ENCODE measurements at regions not wholly inside any gene's neighbourhood (a gene's known extent, or its start where the extent isn't known, plus 50 kb on each side); places are given as distances from the start of the nearest gene placed in this dataset.

- H3K27ac Mint-ChIP-seq: no peak overlapping the region
- no peaks in the 10 kb centered on the region for H3K36me3 Mint-ChIP-seq
- DNase-seq (ENCODE audit: low spot score in 2 of 2): no peak
- no peak for ATAC-seq
- H3K9me3 Mint-ChIP-seq: peaks cover 11 to 22% of the 10 kb centered on the region in 2 donors
Measured at GRCh38 chr4:24158031-24158430, 268.2 kb upstream of the PPARGC1A start.

- no peak for ATAC-seq
Measured at GRCh38 chr4:24150034-24150433, 260.2 kb upstream of the PPARGC1A start.

GRCh38 chr4:24146127-24146526, 256.3 kb upstream of the PPARGC1A start:
- no peaks in the 10 kb centered on the region for H3K9me3 Mint-ChIP-seq
- H3K36me3 Mint-ChIP-seq: no peaks in the 10 kb centered on the region
- DNase-seq (ENCODE audit: low spot score in 2 of 2) (no peak), ATAC-seq (no peak)
- no peak overlapping the region for H3K27ac Mint-ChIP-seq

More at GRCh38 chr4:24150034-24150433, 260.2 kb upstream of the PPARGC1A start:
- H3K27ac Mint-ChIP-seq: no peak overlapping the region
- no peaks in the 10 kb centered on the region for H3K36me3 Mint-ChIP-seq
- no peaks in the 10 kb centered on the region for H3K9me3 Mint-ChIP-seq
- DNase-seq (ENCODE audit: low spot score in 2 of 2): no peak

GRCh38 chr4:24145591-24145990, 255.7 kb upstream of the PPARGC1A start:
- ATAC-seq: no peak
- DNase-seq (ENCODE audit: low spot score in 2 of 2): no peak
- Mint-ChIP-seq H3K36me3 (no peaks in the 10 kb centered on the region), H3K27ac (no peak overlapping the region), H3K9me3 (no peaks in the 10 kb centered on the region)

- DNase-seq (ENCODE audit: low spot score in 2 of 2) (no peak), ATAC-seq (no peak)
- no peaks in the 10 kb centered on the region for H3K9me3 Mint-ChIP-seq
- H3K27ac Mint-ChIP-seq: no peak overlapping the region
- H3K36me3 Mint-ChIP-seq: no peaks in the 10 kb centered on the region
Measured at GRCh38 chr4:24144381-24144780, 254.5 kb upstream of the PPARGC1A start.

DNA sequence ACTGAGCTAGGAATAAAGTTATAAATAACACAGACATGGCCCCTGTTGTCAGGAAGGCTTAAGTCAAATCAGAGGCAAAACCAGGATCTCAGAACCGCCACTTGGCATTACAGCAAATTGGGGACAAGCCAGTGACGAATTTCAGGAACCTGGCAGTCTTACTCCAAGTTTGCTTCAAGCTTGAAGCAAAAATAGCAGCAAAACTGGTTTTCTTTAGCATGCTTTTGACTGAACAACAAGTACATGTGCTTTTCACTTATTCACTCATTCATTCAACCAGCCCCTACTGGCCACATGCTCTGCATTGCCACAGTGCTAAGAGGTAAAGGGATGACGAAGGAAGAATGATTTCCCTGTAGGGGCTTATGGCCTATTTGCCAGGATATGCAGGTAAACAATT, 253.9 kb upstream of the PPARGC1A start:
- Mint-ChIP-seq H3K9me3 (no peaks in the 10 kb centered on the region), H3K36me3 (no peaks in the 10 kb centered on the region), H3K27ac (no peak overlapping the region)
- DNase-seq (ENCODE audit: low spot score in 2 of 2): no peak
- no peak for ATAC-seq

GRCh38 chr4:24141836-24142235, 252.0 kb upstream of the PPARGC1A start:
- no peak overlapping the region for H3K27ac Mint-ChIP-seq
- ATAC-seq (no peak), DNase-seq (ENCODE audit: low spot score in 2 of 2) (no peak)
- H3K9me3 Mint-ChIP-seq: no peaks in the 10 kb centered on the region
- H3K36me3 Mint-ChIP-seq: no peaks in the 10 kb centered on the region

DNA sequence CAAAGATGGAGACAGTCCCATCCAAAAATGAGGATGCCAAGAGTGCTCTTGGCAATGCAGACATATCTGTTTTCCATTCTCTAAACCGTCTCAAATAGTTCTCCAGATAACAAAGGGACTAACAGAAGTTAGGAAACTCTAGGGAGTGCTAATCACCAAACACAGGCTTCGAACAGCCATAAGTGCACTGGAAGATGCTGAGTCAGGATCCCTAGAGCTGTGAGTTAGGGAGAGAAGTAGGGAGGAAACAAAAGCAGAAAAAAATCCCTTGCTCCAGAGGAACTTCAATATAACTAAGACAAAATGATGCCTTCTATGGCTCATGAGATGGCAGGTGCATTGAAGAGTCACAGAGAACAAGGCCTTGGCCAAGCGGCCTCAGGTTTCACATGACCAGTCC, 251.0 kb upstream of the PPARGC1A start:
- H3K9me3 Mint-ChIP-seq: no peaks in the 10 kb centered on the region
- H3K27ac Mint-ChIP-seq: no peak overlapping the region
- ATAC-seq (no peak), DNase-seq (ENCODE audit: low spot score in 2 of 2) (no peak)
- H3K36me3 Mint-ChIP-seq: no peaks in the 10 kb centered on the region

GRCh38 chr4:24137671-24138601, 248.1 kb upstream of the PPARGC1A start:
- ATAC-seq (no peak), DNase-seq (ENCODE audit: low spot score in 2 of 2) (no peak)
- Mint-ChIP-seq H3K27ac (no peak overlapping the region), H3K36me3 (no peaks in the 10 kb centered on the region), H3K9me3 (no peaks in the 10 kb centered on the region)

DNA sequence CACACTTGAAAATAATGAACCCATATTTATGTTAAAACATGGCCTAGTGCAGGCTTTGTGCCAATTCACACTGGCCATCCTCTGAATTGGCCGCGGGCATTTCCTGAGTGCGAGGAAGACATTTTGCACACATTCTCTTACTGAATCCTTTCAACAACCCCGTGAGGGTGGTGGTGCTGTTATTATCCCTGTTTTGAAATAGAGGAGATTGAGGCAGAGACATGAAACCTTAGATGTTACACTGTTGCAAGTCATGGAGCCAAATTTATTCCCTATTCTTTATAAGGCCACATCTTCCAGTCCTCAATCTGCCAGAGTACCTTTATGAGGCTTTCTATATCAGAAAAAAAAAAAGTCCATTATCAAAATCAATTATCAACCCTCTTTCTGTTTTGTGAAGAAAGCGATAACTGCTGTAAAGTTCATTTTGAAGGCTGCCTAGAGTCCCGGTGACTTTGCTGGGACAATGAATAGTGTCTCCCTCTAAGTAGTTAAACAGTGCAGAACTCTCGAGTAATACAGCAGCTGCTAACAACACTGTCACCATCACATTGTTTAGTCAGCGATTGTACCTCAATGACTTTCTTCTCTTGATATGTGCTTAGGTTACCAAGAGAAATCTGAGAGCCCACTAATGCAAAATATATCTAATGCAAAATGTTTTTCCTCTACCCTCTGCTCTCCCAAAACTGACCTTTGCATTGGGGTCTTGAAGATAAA, 242.3 kb upstream of the PPARGC1A start:
- H3K9me3 Mint-ChIP-seq: peaks cover 0 to 11% of the 10 kb centered on the region in 2 donors
- H3K36me3 Mint-ChIP-seq: no peaks in the 10 kb centered on the region
- no peak overlapping the region for H3K27ac Mint-ChIP-seq
- ATAC-seq: no peak
- no peak for DNase-seq (ENCODE audit: low spot score in 2 of 2)

- ATAC-seq (no peak), DNase-seq (ENCODE audit: low spot score in 2 of 2) (no peak)
- Mint-ChIP-seq H3K36me3 (no peaks in the 10 kb centered on the region), H3K27ac (no peak overlapping the region), H3K9me3 (peaks cover 0 to 11% of the 10 kb centered on the region in 2 donors)
Measured at GRCh38 chr4:24130637-24131036, 240.8 kb upstream of the PPARGC1A start.

- no peak for DNase-seq (ENCODE audit: low spot score in 2 of 2)
- Mint-ChIP-seq H3K9me3 (peaks cover 0 to 17% of the 10 kb centered on the region in 2 donors), H3K27ac (no peak overlapping the region), H3K36me3 (no peaks in the 10 kb centered on the region)
- ATAC-seq: no peak
Measured at GRCh38 chr4:24126776-24127175, 236.9 kb upstream of the PPARGC1A start.

DNA sequence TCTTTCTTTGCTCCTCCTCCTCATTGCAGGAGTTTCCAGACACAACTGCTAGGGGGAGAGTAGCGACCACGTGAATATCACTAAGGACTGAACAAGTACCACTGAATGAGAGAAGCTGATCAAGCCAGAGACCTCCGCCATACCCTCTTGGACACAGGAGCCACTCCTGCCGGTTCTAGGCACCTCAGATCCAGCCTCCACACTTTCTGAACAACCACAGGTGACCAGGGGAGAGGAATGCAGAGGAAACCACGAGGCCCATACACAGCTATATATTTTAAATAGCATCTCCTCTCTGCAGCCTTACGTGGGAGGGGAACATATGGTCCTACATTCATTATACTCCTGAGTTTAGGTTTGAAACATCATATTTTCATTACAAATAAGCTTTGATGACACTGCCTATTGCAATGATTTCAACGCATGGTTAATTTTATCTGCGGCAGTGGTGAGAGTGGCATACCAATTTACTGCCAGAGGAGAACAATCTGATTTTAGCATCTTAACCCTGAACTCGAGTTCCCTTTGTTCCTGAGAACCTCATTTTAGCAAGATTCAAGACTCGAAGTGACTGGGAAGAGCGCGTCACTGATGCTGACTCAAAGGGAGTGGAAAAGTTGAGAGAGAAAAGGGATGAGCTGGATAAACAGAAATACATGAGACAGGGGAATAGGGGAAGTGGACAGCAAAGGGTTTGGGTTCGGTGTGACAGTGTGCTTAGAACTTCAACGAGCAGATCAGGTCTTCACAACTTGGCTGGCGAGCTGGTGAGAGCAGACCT, 231.7 kb upstream of the PPARGC1A start:
- ATAC-seq (no peak), DNase-seq (ENCODE audit: low spot score in 2 of 2) (no peak)
- no peaks in the 10 kb centered on the region for H3K36me3 Mint-ChIP-seq
- H3K27ac Mint-ChIP-seq: no peak overlapping the region
- H3K9me3 Mint-ChIP-seq: peaks cover 0 to 8% of the 10 kb centered on the region in 2 donors

- Mint-ChIP-seq H3K9me3 (peaks cover 4 to 11% of the 10 kb centered on the region in 2 donors), H3K36me3 (no peaks in the 10 kb centered on the region), H3K27ac (no peak overlapping the region)
Measured at GRCh38 chr4:24117975-24118374, 228.1 kb upstream of the PPARGC1A start.

GRCh38 chr4:24116107-24116506, 226.3 kb upstream of the PPARGC1A start:
- ATAC-seq (no peak), DNase-seq (ENCODE audit: low spot score in 2 of 2) (no peak)
- Mint-ChIP-seq H3K9me3 (peaks cover 4 to 6% of the 10 kb centered on the region in 2 donors), H3K27ac (no peak overlapping the region), H3K36me3 (no peaks in the 10 kb centered on the region)

More at GRCh38 chr4:24117975-24118374, 228.1 kb upstream of the PPARGC1A start:
- DNase-seq (ENCODE audit: low spot score in 2 of 2) (no peak), ATAC-seq (no peak)

GRCh38 chr4:24114919-24115500, 225.2 kb upstream of the PPARGC1A start:
- DNase-seq (ENCODE audit: low spot score in 2 of 2) (no peak), ATAC-seq (no peak)
- Mint-ChIP-seq H3K36me3 (no peaks in the 10 kb centered on the region), H3K27ac (no peak overlapping the region), H3K9me3 (peaks cover 4 to 6% of the 10 kb centered on the region in 2 donors)

Measured in activated naive CD4-positive, alpha-beta T cell treated with anti-CD3 and anti-CD28 coated beads, Interleukin-2, amount 50 U/mL, for 72 hours (primary cell).